ENCODE measurements at regions not wholly inside any gene's neighbourhood (a gene's known extent, or its start where the extent isn't known, plus 50 kb on each side); places are given as distances from the start of the nearest gene placed in this dataset.

DNA sequence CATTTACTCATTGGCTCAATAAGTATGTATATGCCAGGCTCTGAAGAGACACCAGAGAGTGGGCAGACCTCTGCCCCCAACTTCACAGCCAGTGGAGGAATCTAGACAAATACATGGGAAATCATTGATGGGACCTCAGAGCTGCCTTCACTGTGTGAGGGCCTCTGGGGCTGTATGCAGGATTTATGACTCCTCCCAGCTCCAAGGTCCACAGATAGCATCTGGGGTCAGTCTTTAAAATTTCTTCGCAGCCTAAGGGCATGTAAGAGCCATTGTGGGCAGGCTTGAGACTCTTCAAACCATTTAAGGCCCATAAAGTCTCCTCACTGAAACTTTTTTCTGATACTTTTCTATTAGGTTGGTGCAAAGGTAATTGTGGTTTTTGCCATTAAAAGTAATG, 125.5 kb downstream of the SPTSSA start:
- no peak overlapping the region for H3K27ac ChIP-seq
- no peaks in the 10 kb centered on the region for H3K4me1 ChIP-seq (ENCODE audit: control insufficient read depth in 1 of 2, insufficient read depth in 1 of 2, low read depth in 1 of 2, low read length in 1 of 2)

DNA sequence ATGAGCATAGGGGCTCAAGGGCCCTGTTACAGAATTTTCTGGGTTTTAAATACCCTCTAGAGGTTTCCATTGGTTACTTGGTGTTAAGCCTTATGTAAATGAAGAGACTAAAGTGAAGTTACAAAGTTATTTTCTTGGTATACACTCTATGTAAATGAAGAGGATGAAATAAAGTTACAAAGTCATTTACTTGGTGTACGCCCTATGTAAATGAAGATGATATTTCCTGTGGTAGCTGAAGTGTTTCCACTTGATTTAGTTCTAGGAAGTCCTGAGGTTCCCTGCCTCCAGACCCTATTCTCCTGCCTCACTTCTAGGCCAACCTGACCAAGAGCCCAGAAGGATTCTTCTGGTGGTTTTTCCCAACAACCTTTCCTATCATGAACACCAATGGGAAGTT, 126.1 kb downstream of the SPTSSA start:
- Histone ChIP-seq H3K27ac (no peak overlapping the region), H3K4me3 (ENCODE audit: low read depth in 1 of 2, low read length in 1 of 2) (no peak overlapping the region), H3K27me3 (no peaks in the 10 kb centered on the region), H3K9me3 (no peaks in the 10 kb centered on the region), H3K4me1 (ENCODE audit: control insufficient read depth in 1 of 2, insufficient read depth in 1 of 2, low read depth in 1 of 2, low read length in 1 of 2) (no peaks in the 10 kb centered on the region), H3K36me3 (no peaks in the 10 kb centered on the region)
- TF ChIP-seq, protein P1, sequence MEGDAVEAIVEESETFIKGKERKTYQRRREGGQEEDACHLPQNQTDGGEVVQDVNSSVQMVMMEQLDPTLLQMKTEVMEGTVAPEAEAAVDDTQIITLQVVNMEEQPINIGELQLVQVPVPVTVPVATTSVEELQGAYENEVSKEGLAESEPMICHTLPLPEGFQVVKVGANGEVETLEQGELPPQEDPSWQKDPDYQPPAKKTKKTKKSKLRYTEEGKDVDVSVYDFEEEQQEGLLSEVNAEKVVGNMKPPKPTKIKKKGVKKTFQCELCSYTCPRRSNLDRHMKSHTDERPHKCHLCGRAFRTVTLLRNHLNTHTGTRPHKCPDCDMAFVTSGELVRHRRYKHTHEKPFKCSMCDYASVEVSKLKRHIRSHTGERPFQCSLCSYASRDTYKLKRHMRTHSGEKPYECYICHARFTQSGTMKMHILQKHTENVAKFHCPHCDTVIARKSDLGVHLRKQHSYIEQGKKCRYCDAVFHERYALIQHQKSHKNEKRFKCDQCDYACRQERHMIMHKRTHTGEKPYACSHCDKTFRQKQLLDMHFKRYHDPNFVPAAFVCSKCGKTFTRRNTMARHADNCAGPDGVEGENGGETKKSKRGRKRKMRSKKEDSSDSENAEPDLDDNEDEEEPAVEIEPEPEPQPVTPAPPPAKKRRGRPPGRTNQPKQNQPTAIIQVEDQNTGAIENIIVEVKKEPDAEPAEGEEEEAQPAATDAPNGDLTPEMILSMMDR (IDR thresholded peaks at IDR 0.05): no peak

More for the DNA sequence above, 125.5 kb downstream of the SPTSSA start:
- TF ChIP-seq, protein P1 (IDR thresholded peaks at IDR 0.05): no peak
- Histone ChIP-seq H3K36me3 (no peaks in the 10 kb centered on the region), H3K27me3 (no peaks in the 10 kb centered on the region), H3K9me3 (no peaks in the 10 kb centered on the region), H3K4me3 (ENCODE audit: low read depth in 1 of 2, low read length in 1 of 2) (no peak overlapping the region)

DNA sequence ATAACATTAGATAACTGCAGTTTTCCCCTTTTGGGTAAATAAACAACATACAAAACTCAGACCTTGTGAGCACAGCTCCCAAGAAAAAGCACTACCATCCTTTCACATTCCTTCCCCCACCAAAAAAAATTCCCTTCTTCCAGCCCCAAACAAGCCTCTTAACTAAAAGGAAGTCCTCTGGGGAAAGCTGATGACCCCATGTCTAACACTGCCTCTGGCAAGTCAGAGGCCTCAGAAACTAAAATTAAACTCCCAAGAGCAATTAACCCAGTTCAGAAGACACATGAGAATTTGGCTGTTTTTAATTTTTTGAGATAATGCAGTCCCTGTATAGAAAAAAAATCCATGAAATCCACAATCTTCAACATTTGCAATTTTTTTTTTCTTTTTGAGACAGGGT, 127.7 kb downstream of the SPTSSA start:
- Histone ChIP-seq H3K27ac (no peak overlapping the region), H3K4me3 (ENCODE audit: low read depth in 1 of 2, low read length in 1 of 2) (no peak overlapping the region), H3K4me1 (ENCODE audit: control insufficient read depth in 1 of 2, insufficient read depth in 1 of 2, low read depth in 1 of 2, low read length in 1 of 2) (no peaks in the 10 kb centered on the region), H3K36me3 (no peaks in the 10 kb centered on the region), H3K9me3 (no peaks in the 10 kb centered on the region), H3K27me3 (no peaks in the 10 kb centered on the region)
- TF ChIP-seq, protein P1 (IDR thresholded peaks at IDR 0.05): no peak

DNA sequence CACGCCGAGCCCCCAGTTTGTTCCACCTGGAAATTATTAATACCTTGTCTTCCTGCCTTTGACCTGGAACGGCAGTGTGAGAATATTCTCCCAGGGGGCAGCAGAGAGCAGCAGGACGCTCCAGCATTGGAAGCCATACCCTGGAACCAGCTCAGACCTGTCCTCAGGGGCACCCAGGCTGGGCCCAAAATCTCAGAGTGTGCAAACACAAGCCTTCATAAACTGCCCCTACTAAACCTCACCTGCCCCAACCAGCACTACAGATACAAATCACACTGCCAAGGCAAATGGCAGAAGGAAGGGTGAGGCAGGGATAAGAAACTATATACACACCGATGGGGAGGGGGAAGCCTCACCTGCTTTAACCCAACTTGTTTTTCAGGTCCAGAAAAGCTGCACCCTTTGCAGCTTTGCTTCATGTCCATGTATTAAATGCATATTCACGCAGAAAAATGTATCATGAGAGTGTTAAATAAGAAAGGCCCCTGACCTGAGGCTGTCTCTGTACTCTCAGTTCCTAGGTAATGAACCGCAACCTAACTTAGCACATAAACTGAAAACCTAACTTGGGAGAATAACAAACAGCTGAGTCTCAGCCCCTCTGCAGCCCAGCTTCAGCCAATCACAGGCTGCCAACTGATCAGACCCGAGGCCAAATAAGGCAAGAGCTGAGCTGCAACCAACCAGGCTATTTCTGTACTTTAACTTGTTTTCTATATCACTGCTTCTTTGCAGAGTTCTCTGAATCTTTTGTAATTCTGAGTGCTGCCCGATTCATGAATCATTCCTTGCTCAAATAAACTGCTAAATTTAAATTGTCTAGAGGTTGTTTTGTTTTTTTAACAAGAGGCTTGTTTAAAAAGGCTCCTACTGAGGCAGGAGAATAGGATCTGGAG, 130.1 kb downstream of the SPTSSA start:
- no peak overlapping the region for H3K4me3 ChIP-seq (ENCODE audit: low read depth in 1 of 2, low read length in 1 of 2)
- TF ChIP-seq, protein P1 (IDR thresholded peaks at IDR 0.05): no peak
- no peaks in the 10 kb centered on the region for H3K9me3 ChIP-seq
- H3K27ac ChIP-seq: no peak overlapping the region
- H3K27me3 ChIP-seq: no peaks in the 10 kb centered on the region
- no peaks in the 10 kb centered on the region for H3K4me1 ChIP-seq (ENCODE audit: control insufficient read depth in 1 of 2, insufficient read depth in 1 of 2, low read depth in 1 of 2, low read length in 1 of 2)
- H3K36me3 ChIP-seq: no peaks in the 10 kb centered on the region

DNA sequence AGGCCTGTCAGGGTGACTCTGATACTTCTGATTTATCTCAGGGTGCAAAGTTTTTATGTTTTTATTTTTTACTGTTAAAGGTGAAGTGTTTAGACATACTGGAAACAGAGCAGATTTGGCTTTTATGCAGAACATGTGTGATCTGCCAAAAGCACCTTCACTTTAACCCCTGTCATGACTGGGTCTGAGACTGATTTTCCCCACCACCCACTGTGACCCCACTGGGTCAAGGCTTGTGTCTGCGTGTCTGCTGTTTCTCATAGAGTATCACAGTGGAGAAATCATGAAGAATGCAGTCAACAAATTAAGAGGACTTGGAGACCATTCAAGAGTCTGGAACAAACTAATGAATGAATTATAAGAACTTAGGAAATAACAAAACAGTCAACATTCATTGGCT, 131.2 kb downstream of the SPTSSA start:
- H3K9me3 ChIP-seq: no peaks in the 10 kb centered on the region
- H3K4me1 ChIP-seq (ENCODE audit: control insufficient read depth in 1 of 2, insufficient read depth in 1 of 2, low read depth in 1 of 2, low read length in 1 of 2): no peaks in the 10 kb centered on the region
- H3K27ac ChIP-seq: no peak overlapping the region
- no peaks in the 10 kb centered on the region for H3K27me3 ChIP-seq
- no peaks in the 10 kb centered on the region for H3K36me3 ChIP-seq
- H3K4me3 ChIP-seq (ENCODE audit: low read depth in 1 of 2, low read length in 1 of 2): no peak overlapping the region
- TF ChIP-seq, protein P1 (IDR thresholded peaks at IDR 0.05): no peak
